ENCODE measurements at regions not wholly inside any gene's neighbourhood (a gene's known extent, or its start where the extent isn't known, plus 50 kb on each side); places are given as distances from the start of the nearest gene placed in this dataset.

DNA sequence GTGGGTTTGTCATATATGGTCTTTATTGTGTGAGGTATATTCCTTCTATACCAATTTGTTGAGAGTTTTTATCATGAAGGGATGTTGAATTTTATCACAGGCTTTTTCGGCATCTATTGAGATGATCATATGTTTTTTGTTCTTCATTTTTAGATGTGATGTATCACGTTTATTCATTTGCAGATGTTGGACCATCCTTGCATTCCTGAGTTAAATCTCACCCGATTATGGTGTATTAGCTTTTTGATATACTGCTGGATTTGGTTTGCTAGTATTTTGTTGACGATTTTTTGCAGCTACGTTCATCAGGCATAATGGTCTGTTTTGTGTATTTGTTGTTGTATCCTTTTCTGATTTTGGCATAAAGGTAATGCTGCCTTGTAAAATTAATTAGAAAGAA, 311.0 kb downstream of the PTEN start:
- TF ChIP-seq, protein P1, sequence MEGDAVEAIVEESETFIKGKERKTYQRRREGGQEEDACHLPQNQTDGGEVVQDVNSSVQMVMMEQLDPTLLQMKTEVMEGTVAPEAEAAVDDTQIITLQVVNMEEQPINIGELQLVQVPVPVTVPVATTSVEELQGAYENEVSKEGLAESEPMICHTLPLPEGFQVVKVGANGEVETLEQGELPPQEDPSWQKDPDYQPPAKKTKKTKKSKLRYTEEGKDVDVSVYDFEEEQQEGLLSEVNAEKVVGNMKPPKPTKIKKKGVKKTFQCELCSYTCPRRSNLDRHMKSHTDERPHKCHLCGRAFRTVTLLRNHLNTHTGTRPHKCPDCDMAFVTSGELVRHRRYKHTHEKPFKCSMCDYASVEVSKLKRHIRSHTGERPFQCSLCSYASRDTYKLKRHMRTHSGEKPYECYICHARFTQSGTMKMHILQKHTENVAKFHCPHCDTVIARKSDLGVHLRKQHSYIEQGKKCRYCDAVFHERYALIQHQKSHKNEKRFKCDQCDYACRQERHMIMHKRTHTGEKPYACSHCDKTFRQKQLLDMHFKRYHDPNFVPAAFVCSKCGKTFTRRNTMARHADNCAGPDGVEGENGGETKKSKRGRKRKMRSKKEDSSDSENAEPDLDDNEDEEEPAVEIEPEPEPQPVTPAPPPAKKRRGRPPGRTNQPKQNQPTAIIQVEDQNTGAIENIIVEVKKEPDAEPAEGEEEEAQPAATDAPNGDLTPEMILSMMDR (IDR thresholded peaks at IDR 0.05; ENCODE audit: low read length, missing control alignments) = no peak
- no peak for DNase-seq (ENCODE audit: low read depth)
- H3K4me3 ChIP-seq (replicated peaks; ENCODE audit: low read depth, low read length) = no peak overlapping the region

DNA sequence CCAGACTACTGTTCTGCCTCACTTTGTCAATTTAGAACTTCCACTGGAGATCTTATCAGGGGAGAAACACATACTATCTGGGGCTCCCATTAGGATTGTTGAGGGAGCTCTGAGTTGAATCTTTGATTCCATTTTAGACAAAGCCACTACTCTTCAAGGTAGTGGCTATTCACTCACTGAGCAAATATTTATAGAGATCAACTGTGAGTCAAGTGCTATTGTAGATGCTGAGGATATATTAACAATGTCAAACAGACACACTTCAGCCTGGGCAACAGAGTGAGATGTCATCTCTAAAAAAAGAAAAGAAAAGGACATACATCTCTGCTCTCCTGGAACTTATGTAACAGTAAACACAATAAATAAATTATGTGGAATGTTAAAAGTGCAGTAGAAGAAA, 315.3 kb downstream of the PTEN start:
- TF ChIP-seq, protein P1 (IDR thresholded peaks at IDR 0.05; ENCODE audit: low read length, missing control alignments) = no peak
- no peak overlapping the region for H3K4me3 ChIP-seq (replicated peaks; ENCODE audit: low read depth, low read length)

DNA sequence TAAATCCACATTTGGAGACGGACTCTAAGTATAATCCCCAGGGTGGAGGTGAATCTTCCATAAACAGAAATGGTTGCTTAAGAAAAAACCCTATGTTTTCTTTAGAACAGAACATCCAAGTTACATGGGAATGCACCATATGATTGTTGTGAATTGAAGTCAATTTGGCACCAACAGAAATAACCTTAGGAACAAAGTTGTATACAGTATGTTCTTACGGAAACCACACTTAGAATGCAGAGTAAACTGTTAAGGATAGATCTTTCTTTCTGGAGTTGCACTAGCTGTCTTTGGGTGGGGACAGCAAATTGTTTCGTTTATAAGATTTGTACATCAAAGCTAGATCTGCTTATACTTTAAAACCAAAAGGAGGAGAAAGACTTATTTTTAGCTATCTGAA, 316.4 kb downstream of the PTEN start:
- DNase-seq (ENCODE audit: low read depth) = no peak
- TF ChIP-seq, protein P1 (IDR thresholded peaks at IDR 0.05; ENCODE audit: low read length, missing control alignments) = no peak
- no peak overlapping the region for H3K4me3 ChIP-seq (replicated peaks; ENCODE audit: low read depth, low read length)

More for the DNA sequence above, 315.3 kb downstream of the PTEN start:
- DNase-seq (ENCODE audit: low read depth) = no peak

DNA sequence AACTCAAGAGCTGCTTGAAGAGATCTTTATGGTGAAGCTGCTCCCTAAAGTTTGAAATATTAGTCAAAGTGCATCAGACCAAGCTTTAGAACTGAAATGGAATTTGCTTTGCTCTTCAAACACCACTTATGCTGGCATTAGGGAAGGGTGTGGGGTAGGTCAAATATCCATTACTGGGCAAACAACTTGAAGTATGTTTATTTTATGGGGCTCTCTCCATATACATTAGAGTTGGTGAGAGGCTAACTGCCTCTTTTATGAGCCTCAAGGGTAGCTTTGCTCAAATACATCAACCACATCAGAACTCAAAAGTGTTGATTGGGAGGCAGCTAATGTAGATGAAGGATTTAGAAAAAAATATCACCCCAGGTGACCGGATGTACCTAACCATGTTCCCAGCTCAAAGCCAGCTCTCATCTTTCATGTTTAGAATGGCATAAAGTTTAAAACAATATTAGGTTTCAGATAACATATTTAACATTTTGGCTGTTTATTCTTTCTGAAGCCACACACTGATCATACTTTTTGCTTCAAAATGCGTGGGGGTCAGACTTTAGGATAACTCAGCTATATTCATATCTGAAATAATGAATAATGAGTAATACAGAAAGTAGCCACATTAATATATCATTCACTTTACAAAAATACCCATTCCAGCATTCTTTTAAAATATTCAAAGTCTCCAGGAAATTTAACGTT, 318.6 kb downstream of the PTEN start:
- no peak overlapping the region for H3K4me3 ChIP-seq (replicated peaks; ENCODE audit: low read depth, low read length)
- no peak for DNase-seq (ENCODE audit: low read depth)
- TF ChIP-seq, protein P1 (IDR thresholded peaks at IDR 0.05; ENCODE audit: low read length, missing control alignments) = no peak

DNA sequence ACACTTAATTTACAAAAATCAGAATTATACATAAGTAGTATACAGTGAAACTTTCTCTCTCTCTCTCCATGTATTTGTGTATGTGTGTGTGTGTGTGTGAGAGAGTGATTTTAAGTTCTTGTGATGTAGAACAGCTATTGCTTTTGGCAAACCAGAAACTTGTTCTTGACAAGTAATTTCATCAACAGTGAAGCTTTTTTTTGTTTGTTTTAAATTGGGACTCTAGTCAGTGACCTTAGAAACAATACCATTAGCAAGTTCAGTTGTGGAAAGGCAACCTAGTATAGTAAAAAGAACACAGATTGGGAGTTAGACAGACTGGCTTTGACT, 319.1 kb downstream of the PTEN start:
- no peak for DNase-seq (ENCODE audit: low read depth)
- no peak overlapping the region for H3K4me3 ChIP-seq (replicated peaks; ENCODE audit: low read depth, low read length)
- TF ChIP-seq, protein P1 (IDR thresholded peaks at IDR 0.05; ENCODE audit: low read length, missing control alignments) = no peak

DNA sequence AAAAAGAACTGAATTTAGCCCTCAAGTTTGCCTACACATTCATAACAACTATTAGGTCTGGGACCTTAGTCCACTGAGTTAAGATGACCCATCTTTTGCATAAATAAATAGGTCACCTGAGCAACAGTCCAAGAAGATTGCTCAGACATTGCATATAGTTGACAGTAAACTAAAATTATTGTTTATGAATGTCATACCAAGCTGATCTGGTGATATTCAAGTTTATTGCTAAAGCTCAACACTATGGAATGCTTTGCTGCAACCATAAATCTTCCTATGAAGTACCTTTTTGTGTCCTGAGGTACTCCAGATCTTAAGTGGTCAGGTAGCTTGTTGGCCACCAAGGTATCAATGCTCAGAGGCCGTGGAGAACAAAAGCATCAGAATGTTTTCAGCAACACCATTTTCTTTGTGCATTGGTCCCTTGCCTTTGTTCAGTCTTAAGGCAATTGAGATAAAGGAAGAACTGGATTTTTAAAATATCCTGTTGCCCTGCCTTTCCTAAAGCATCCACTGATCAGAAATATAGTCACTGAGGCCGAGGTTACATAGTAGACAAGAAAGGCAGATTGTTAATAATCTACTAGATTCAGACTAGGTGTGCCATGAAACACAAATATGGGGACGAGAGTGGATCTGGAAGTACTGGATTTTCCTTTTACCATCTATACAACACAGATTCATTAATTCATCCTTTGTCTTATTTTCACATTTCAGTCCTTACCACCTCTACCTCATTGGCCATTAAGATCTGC, 321.3 kb downstream of the PTEN start:
- no peak for DNase-seq (ENCODE audit: low read depth)
- TF ChIP-seq, protein P1 (IDR thresholded peaks at IDR 0.05; ENCODE audit: low read length, missing control alignments) = no peak
- no peak overlapping the region for H3K4me3 ChIP-seq (replicated peaks; ENCODE audit: low read depth, low read length)

Data from fibroblast of pulmonary artery (primary cell).